ENCODE measurements at regions not wholly inside any gene's neighbourhood (a gene's known extent, or its start where the extent isn't known, plus 50 kb on each side); places are given as distances from the start of the nearest gene placed in this dataset.

GRCh38 chr1:82492159-82492558 lies 691.4 kb downstream of the ADGRL2 start:
- DNase-seq (ENCODE audit: low read depth): no peak

- no peak for DNase-seq (ENCODE audit: low read depth)
These were observed 690.7 kb downstream of the ADGRL2 start for GRCh38 chr1:82491301-82492048.

GRCh38 chr1:82487778-82488177 lies 687.0 kb downstream of the ADGRL2 start:
- DNase-seq (ENCODE audit: low read depth): no peak

GRCh38 chr1:82486969-82487368 lies 686.2 kb downstream of the ADGRL2 start:
- no peak for DNase-seq (ENCODE audit: low read depth)

GRCh38 chr1:82486468-82486867 lies 685.7 kb downstream of the ADGRL2 start:
- no peak for DNase-seq (ENCODE audit: low read depth)

- peak; percentile 21 for DNase-seq (ENCODE audit: low read depth)
These were observed 685.0 kb downstream of the ADGRL2 start for GRCh38 chr1:82485591-82486369.

GRCh38 chr1:82483146-82483545 lies 682.4 kb downstream of the ADGRL2 start:
- DNase-seq (ENCODE audit: low read depth): no peak

- no peak for DNase-seq (ENCODE audit: low read depth)
These were observed 678.2 kb downstream of the ADGRL2 start for GRCh38 chr1:82478916-82479315.

- no peak for DNase-seq (ENCODE audit: low read depth)
These were observed 671.9 kb downstream of the ADGRL2 start for GRCh38 chr1:82472489-82473131.

- DNase-seq (ENCODE audit: low read depth): no peak
These were observed 666.2 kb downstream of the ADGRL2 start for GRCh38 chr1:82466891-82467290.

- no peak for DNase-seq (ENCODE audit: low read depth)
These were observed 665.7 kb downstream of the ADGRL2 start for GRCh38 chr1:82466416-82466815.

- no peak for DNase-seq (ENCODE audit: low read depth)
These were observed 664.3 kb downstream of the ADGRL2 start for GRCh38 chr1:82465024-82465423.

GRCh38 chr1:82464362-82465001 lies 663.7 kb downstream of the ADGRL2 start:
- DNase-seq (ENCODE audit: low read depth): peak; percentile 32

GRCh38 chr1:82463951-82464350 lies 663.2 kb downstream of the ADGRL2 start:
- no peak for DNase-seq (ENCODE audit: low read depth)

GRCh38 chr1:82462366-82462765 lies 661.6 kb downstream of the ADGRL2 start:
- DNase-seq (ENCODE audit: low read depth): no peak

- DNase-seq (ENCODE audit: low read depth): no peak
These were observed 654.6 kb downstream of the ADGRL2 start for GRCh38 chr1:82455342-82455741.

GRCh38 chr1:82454431-82454830 lies 653.7 kb downstream of the ADGRL2 start:
- no peak for DNase-seq (ENCODE audit: low read depth)

- DNase-seq (ENCODE audit: low read depth): no peak
These were observed 652.9 kb downstream of the ADGRL2 start for GRCh38 chr1:82453511-82454185.

- DNase-seq (ENCODE audit: low read depth): no peak
These were observed 651.4 kb downstream of the ADGRL2 start for GRCh38 chr1:82452096-82452495.

GRCh38 chr1:82451191-82451590 lies 650.5 kb downstream of the ADGRL2 start:
- DNase-seq (ENCODE audit: low read depth): no peak

- DNase-seq (ENCODE audit: low read depth): no peak
These were observed 648.8 kb downstream of the ADGRL2 start for GRCh38 chr1:82449506-82450057.

GRCh38 chr1:82446955-82447354 lies 646.2 kb downstream of the ADGRL2 start:
- no peak for DNase-seq (ENCODE audit: low read depth)

Measured in fibroblast of the conjunctiva (primary cell).